ENCODE measurements at regions not wholly inside any gene's neighbourhood (a gene's known extent, or its start where the extent isn't known, plus 50 kb on each side); places are given as distances from the start of the nearest gene placed in this dataset.

DNA sequence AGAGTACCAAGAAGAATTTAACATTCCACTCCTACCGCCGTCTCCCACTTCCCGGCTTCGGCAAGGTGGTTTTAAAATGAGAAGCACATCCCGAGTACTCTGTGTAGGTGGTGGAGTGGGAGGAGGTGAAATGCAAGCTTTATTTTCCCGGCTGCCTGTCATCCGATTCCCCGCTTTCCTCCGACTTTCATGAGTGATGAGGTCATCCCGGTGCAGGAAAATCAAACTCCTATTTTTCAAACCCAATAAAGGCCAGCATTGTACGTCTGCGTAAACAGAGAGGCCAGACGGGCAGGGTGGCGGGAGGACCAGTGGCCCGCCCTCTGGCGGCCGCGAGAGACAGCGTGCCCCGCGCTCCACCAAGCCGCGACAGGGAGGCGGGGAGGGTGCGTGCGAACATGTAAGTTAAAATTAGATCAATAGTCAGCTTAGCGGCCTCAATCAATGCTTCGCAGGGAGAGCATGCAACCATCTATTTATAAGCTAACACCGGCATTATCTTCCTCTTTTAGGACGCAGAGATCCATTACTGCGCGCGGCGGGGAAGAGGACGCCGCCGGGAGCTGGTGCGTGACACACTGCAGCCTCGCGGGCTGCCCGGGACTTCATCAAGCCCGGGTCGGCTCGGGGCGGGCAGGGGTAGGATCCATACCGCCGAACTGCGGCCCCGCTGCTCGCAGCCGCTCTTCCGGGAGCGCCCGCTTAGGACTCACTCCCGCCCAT is 163.3 kb downstream of the CD47 start:
- peak overlapping the region; percentile 47 to 66 (median 61) for H3K9ac ChIP-seq (ENCODE audit: low read depth in 1 of 3, low read length in 3 of 3)
- peak overlapping the region; percentile 72 to 77 (median 77) for H3K4me3 ChIP-seq (ENCODE audit: low read length in 3 of 3)
- H3K9me3 ChIP-seq (ENCODE audit: control insufficient read depth in 3 of 3, low read length in 3 of 3), result no peaks in the 10 kb centered on the region
- no peak overlapping the region for H3K27ac ChIP-seq (ENCODE audit: low read depth, low read length)
- peaks cover 8 to 10% (median 9%) of the 10 kb centered on the region in 3 donors for H3K4me1 ChIP-seq (ENCODE audit: control insufficient read depth in 3 of 3, insufficient read depth in 3 of 3, low read length in 3 of 3)
- no peaks in the 10 kb centered on the region for H3K27me3 ChIP-seq (ENCODE audit: control insufficient read depth in 3 of 3, insufficient read depth in 3 of 3, low read length in 3 of 3)
- H3K36me3 ChIP-seq (ENCODE audit: control insufficient read depth in 3 of 3, insufficient read depth in 3 of 3, low read length in 3 of 3), result no peaks in the 10 kb centered on the region

DNA sequence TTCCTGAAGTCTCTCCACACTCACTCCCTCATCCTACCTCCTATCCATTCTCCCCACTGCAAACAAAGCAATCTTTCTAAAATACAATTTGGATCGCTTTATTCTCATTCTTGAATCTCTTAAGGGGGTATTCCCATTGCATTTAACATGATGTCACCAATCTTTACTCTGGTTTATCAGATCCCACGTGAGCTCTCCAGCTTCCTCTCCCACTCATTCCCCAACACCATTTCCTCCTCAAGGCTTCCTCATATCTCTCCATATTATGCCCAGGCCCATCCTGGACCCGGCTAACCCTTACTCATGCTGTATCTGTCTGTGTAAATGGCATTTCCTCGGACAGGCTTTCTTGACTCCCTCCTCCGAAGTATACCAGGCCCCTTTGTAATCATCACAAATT is 165.0 kb downstream of the CD47 start:
- no peaks in the 10 kb centered on the region for H3K27me3 ChIP-seq (ENCODE audit: control insufficient read depth in 3 of 3, insufficient read depth in 3 of 3, low read length in 3 of 3)

DNA sequence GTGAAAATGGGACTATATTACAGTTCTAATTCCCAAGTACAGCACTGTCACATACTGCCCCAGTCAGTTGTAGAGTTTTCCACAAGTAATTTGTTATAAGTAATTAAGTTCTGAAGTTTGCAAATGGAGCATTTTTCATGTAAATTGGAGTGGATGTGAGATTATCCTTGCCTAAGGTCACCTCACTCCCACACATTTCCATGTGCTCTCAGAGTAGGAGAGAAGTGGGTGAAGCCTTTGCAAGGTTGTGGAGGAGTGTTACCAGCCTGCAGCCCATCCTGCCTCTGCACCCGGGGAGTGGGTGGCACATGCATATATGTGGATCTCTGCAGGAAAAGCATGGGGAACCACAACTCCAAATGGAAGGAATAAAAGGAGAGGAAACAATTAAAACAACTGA is 169.8 kb downstream of the CD47 start:
- Histone ChIP-seq H3K36me3 (ENCODE audit: control insufficient read depth in 3 of 3, insufficient read depth in 3 of 3, low read length in 3 of 3) (no peaks in the 10 kb centered on the region), H3K9me3 (ENCODE audit: control insufficient read depth in 3 of 3, low read length in 3 of 3) (no peaks in the 10 kb centered on the region), H3K27me3 (ENCODE audit: control insufficient read depth in 3 of 3, insufficient read depth in 3 of 3, low read length in 3 of 3) (peaks cover 0 to 4% (median 0%) of the 10 kb centered on the region in 3 donors), H3K4me3 (ENCODE audit: low read length in 3 of 3) (no peak overlapping the region), H3K27ac (ENCODE audit: low read depth, low read length) (no peak overlapping the region), H3K9ac (ENCODE audit: low read depth in 1 of 3, low read length in 3 of 3) (no peak overlapping the region), H3K4me1 (ENCODE audit: control insufficient read depth in 3 of 3, insufficient read depth in 3 of 3, low read length in 3 of 3) (no peaks in the 10 kb centered on the region)

More for the DNA sequence above, 165.0 kb downstream of the CD47 start:
- H3K9me3 ChIP-seq (ENCODE audit: control insufficient read depth in 3 of 3, low read length in 3 of 3), result no peaks in the 10 kb centered on the region
- no peak overlapping the region for H3K9ac ChIP-seq (ENCODE audit: low read depth in 1 of 3, low read length in 3 of 3)
- no peak overlapping the region for H3K4me3 ChIP-seq (ENCODE audit: low read length in 3 of 3)
- H3K36me3 ChIP-seq (ENCODE audit: control insufficient read depth in 3 of 3, insufficient read depth in 3 of 3, low read length in 3 of 3), result no peaks in the 10 kb centered on the region
- H3K4me1 ChIP-seq (ENCODE audit: control insufficient read depth in 3 of 3, insufficient read depth in 3 of 3, low read length in 3 of 3), result peaks cover 8 to 10% (median 9%) of the 10 kb centered on the region in 3 donors
- H3K27ac ChIP-seq (ENCODE audit: low read depth, low read length), result no peak overlapping the region

DNA sequence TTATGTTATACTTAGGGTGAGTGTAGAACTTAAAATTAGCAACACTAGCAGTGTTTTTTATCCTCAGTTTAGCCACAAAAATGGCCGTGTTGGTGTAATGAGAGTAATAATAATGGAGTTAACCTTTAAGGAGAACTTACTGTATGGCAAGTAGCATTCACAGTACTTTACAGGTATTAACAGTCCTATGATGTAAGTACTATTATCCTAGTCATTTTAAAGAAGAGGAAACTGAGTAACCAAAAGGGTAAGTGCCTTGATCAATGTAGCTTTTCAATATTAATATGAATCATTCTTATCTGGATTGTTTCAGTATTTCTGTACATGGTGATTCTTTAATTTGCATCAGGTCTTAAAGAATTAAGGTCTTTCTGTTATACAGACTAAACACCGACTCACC is 170.3 kb downstream of the CD47 start:
- Histone ChIP-seq H3K4me3 (ENCODE audit: low read length in 3 of 3) (no peak overlapping the region), H3K9me3 (ENCODE audit: control insufficient read depth in 3 of 3, low read length in 3 of 3) (no peaks in the 10 kb centered on the region), H3K9ac (ENCODE audit: low read depth in 1 of 3, low read length in 3 of 3) (no peak overlapping the region), H3K27ac (ENCODE audit: low read depth, low read length) (no peak overlapping the region), H3K4me1 (ENCODE audit: control insufficient read depth in 3 of 3, insufficient read depth in 3 of 3, low read length in 3 of 3) (no peaks in the 10 kb centered on the region), H3K27me3 (ENCODE audit: control insufficient read depth in 3 of 3, insufficient read depth in 3 of 3, low read length in 3 of 3) (peaks cover 0 to 4% (median 0%) of the 10 kb centered on the region in 3 donors), H3K36me3 (ENCODE audit: control insufficient read depth in 3 of 3, insufficient read depth in 3 of 3, low read length in 3 of 3) (no peaks in the 10 kb centered on the region)

DNA sequence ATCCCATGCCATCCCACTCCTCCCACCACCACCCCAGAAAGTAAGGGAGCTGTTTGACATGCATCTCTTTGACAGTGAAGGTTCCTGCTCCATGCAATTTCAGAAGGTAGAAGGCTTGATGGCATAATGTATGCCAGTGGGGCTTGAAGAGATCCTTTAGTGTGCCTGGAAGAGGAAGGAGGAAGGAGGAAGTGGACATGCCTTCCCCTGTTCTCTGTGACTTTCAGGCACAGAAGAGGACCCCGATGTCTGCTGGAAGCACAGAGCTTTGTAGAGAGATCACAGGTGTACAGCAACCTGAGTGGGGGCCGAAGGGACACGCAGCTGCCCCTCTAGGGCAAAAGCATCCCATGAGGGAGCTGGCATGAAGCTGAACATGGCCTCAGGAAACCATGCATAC is 171.6 kb downstream of the CD47 start:
- Histone ChIP-seq H3K36me3 (ENCODE audit: control insufficient read depth in 3 of 3, insufficient read depth in 3 of 3, low read length in 3 of 3) (no peaks in the 10 kb centered on the region), H3K27me3 (ENCODE audit: control insufficient read depth in 3 of 3, insufficient read depth in 3 of 3, low read length in 3 of 3) (peaks cover 0 to 4% (median 0%) of the 10 kb centered on the region in 3 donors), H3K9ac (ENCODE audit: low read depth in 1 of 3, low read length in 3 of 3) (no peak overlapping the region), H3K9me3 (ENCODE audit: control insufficient read depth in 3 of 3, low read length in 3 of 3) (no peaks in the 10 kb centered on the region), H3K27ac (ENCODE audit: low read depth, low read length) (no peak overlapping the region), H3K4me1 (ENCODE audit: control insufficient read depth in 3 of 3, insufficient read depth in 3 of 3, low read length in 3 of 3) (no peaks in the 10 kb centered on the region), H3K4me3 (ENCODE audit: low read length in 3 of 3) (no peak overlapping the region)

DNA sequence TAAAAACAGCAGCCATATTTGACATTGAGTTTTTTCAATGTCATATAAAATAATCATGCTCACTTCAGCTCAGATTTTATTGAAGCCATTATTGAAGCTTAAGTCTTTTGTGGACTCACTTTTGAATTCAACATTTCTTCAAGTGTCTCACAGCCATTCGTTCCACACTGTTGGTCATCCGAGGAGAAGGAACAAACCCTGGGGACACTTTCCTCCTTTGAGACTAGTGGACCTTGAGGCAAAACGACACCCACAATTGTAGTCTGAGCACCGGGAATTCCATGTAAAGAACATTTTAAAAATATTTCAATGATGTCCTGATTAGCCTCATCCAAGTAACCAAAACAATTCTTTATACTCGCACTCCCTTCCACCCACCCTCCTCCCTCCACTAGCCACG is 174.7 kb downstream of the CD47 start:
- Histone ChIP-seq H3K27ac (ENCODE audit: low read depth, low read length) (no peak overlapping the region), H3K4me3 (ENCODE audit: low read length in 3 of 3) (no peak overlapping the region), H3K27me3 (ENCODE audit: control insufficient read depth in 3 of 3, insufficient read depth in 3 of 3, low read length in 3 of 3) (peaks cover 0 to 4% (median 0%) of the 10 kb centered on the region in 3 donors), H3K4me1 (ENCODE audit: control insufficient read depth in 3 of 3, insufficient read depth in 3 of 3, low read length in 3 of 3) (no peaks in the 10 kb centered on the region), H3K9ac (ENCODE audit: low read depth in 1 of 3, low read length in 3 of 3) (no peak overlapping the region), H3K9me3 (ENCODE audit: control insufficient read depth in 3 of 3, low read length in 3 of 3) (no peaks in the 10 kb centered on the region), H3K36me3 (ENCODE audit: control insufficient read depth in 3 of 3, insufficient read depth in 3 of 3, low read length in 3 of 3) (no peaks in the 10 kb centered on the region)

DNA sequence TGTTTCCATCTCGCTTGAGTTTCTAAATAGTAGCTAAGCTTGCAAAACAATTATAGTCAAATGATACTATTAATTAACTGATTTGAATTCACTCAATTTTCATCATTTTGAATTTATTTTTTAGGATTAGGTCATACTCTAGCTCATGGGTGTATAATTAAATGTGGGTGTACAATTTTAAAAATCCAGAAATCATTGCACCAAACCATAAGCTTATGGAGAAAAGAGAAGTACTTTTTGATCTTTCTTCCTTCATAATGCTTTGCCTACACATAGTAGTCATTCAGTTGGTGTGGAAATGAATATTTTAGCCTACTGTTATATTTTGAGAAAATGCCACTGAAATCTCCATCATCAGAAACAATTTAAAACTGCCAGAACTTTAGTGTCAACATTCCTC is 175.1 kb downstream of the CD47 start:
- H3K4me1 ChIP-seq (ENCODE audit: control insufficient read depth in 3 of 3, insufficient read depth in 3 of 3, low read length in 3 of 3), result no peaks in the 10 kb centered on the region
- H3K27me3 ChIP-seq (ENCODE audit: control insufficient read depth in 3 of 3, insufficient read depth in 3 of 3, low read length in 3 of 3), result peaks cover 0 to 4% (median 0%) of the 10 kb centered on the region in 3 donors
- H3K9me3 ChIP-seq (ENCODE audit: control insufficient read depth in 3 of 3, low read length in 3 of 3), result no peaks in the 10 kb centered on the region
- no peak overlapping the region for H3K27ac ChIP-seq (ENCODE audit: low read depth, low read length)
- no peaks in the 10 kb centered on the region for H3K36me3 ChIP-seq (ENCODE audit: control insufficient read depth in 3 of 3, insufficient read depth in 3 of 3, low read length in 3 of 3)
- H3K9ac ChIP-seq (ENCODE audit: low read depth in 1 of 3, low read length in 3 of 3), result no peak overlapping the region
- no peak overlapping the region for H3K4me3 ChIP-seq (ENCODE audit: low read length in 3 of 3)

DNA sequence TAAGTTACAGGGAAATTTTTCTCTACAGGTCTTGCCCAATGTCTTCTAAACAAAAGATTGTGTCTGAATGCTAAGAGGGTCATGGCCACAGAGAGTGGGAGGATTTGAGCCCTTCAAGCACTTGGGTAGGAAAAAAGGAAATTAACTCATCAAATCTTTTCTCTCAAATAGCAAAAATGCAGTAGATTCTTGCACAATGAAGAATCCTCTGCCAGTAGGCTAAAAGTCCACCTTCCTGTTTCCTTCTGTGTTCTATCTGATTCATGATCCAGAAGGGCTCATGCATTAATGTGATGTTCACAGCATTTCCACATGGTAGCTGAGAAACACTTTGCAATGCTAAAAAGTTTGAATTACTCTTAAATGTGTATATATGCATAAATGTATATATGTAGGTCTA is 177.1 kb downstream of the CD47 start:
- no peaks in the 10 kb centered on the region for H3K27me3 ChIP-seq (ENCODE audit: control insufficient read depth in 3 of 3, insufficient read depth in 3 of 3, low read length in 3 of 3)
- no peaks in the 10 kb centered on the region for H3K4me1 ChIP-seq (ENCODE audit: control insufficient read depth in 3 of 3, insufficient read depth in 3 of 3, low read length in 3 of 3)
- no peaks in the 10 kb centered on the region for H3K36me3 ChIP-seq (ENCODE audit: control insufficient read depth in 3 of 3, insufficient read depth in 3 of 3, low read length in 3 of 3)
- no peak overlapping the region for H3K27ac ChIP-seq (ENCODE audit: low read depth, low read length)
- H3K9ac ChIP-seq (ENCODE audit: low read depth in 1 of 3, low read length in 3 of 3), result no peak overlapping the region
- H3K4me3 ChIP-seq (ENCODE audit: low read length in 3 of 3), result no peak overlapping the region
- H3K9me3 ChIP-seq (ENCODE audit: control insufficient read depth in 3 of 3, low read length in 3 of 3), result no peaks in the 10 kb centered on the region

DNA sequence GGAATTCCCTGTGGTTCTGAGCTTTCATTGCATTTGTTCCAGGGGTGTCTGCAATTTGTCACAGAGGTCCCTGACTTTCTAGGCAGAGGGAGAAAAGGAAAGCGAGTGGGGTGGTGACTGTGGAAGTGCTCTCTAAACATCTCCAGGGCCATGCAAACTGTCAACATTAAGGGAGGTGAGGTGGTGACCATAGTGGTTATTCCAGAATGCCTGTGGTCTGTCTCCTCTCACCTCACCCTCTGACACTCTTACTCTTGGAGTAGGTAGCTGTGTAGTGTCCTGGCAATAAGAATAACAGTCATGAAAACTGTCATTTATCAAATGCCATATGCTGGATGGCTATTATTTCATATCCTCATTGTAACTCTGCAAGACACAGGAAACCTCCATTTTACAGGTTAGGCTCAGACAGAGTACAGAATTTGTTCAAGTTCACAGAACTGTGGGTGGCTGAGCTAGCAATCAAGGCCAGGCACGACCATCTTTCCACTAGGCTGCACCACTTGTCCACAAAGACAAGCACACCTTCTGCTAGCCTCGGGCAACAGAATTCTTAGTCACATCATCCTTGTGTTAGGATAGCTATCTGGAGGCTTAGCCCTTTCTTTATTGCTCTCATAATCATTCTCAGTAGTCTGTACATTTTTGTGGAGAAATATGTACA is 179.4 kb downstream of the CD47 start:
- H3K9me3 ChIP-seq (ENCODE audit: control insufficient read depth in 3 of 3, low read length in 3 of 3), result no peaks in the 10 kb centered on the region
- no peak overlapping the region for H3K27ac ChIP-seq (ENCODE audit: low read depth, low read length)
- no peak overlapping the region for H3K4me3 ChIP-seq (ENCODE audit: low read length in 3 of 3)
- H3K9ac ChIP-seq (ENCODE audit: low read depth in 1 of 3, low read length in 3 of 3), result no peak overlapping the region
- no peaks in the 10 kb centered on the region for H3K27me3 ChIP-seq (ENCODE audit: control insufficient read depth in 3 of 3, insufficient read depth in 3 of 3, low read length in 3 of 3)
- no peaks in the 10 kb centered on the region for H3K36me3 ChIP-seq (ENCODE audit: control insufficient read depth in 3 of 3, insufficient read depth in 3 of 3, low read length in 3 of 3)
- H3K4me1 ChIP-seq (ENCODE audit: control insufficient read depth in 3 of 3, insufficient read depth in 3 of 3, low read length in 3 of 3), result no peaks in the 10 kb centered on the region

DNA sequence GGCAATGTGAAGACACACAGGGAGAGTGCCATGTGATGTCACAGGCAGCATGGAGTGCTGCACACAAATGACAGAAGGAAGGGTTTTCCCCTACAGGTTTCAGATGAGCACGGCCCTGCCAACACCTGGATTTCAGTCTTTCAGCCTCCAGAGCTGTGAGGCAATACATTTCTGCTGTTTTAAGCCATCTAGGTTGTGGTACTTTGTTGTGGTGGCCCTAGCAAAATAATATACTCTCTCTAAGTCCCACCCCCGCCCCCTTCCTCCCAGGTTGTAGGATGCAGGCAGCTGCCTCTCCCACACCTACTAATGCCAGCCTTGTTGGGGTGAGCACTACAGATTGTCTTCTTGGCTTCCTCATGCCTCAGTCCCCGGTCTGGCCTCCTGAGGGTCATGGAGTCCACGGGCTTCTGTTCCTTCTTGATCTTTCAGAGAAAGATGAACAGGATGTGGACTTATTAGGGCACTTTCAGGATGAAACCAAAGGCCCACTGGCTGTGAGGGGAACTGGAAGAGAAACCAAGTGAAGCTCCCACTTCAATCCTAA is 180.0 kb downstream of the CD47 start:
- H3K27me3 ChIP-seq (ENCODE audit: control insufficient read depth in 3 of 3, insufficient read depth in 3 of 3, low read length in 3 of 3), result no peaks in the 10 kb centered on the region
- no peak overlapping the region for H3K4me3 ChIP-seq (ENCODE audit: low read length in 3 of 3)
- H3K36me3 ChIP-seq (ENCODE audit: control insufficient read depth in 3 of 3, insufficient read depth in 3 of 3, low read length in 3 of 3), result no peaks in the 10 kb centered on the region
- H3K9me3 ChIP-seq (ENCODE audit: control insufficient read depth in 3 of 3, low read length in 3 of 3), result no peaks in the 10 kb centered on the region
- H3K4me1 ChIP-seq (ENCODE audit: control insufficient read depth in 3 of 3, insufficient read depth in 3 of 3, low read length in 3 of 3), result no peaks in the 10 kb centered on the region
- no peak overlapping the region for H3K27ac ChIP-seq (ENCODE audit: low read depth, low read length)
- no peak overlapping the region for H3K9ac ChIP-seq (ENCODE audit: low read depth in 1 of 3, low read length in 3 of 3)
